H9 (cell line): ENCODE measurements at regions not wholly inside any gene's neighbourhood (a gene's known extent, or its start where the extent isn't known, plus 50 kb on each side); places are given as distances from the start of the nearest gene placed in this dataset.

Source experiments
- DNase-seq: peaks from one replicate; pipeline ENCODE4 v3.0.0-alpha.2; 2017
- H2AFZ ChIP-seq: one replicate; pipeline ENCODE4 v1.6.1; 2013; ENCODE audit warnings: mild to moderate bottlenecking, low read length, control low read depth, moderate library complexity
- H2AK5ac ChIP-seq: 2 replicates; pipeline ENCODE4 v1.6.1; 2013; ENCODE audit warnings: low read length, control low read depth, mixed read lengths; ENCODE audit not compliant: insufficient read length
- H2BK120ac ChIP-seq: one replicate; pipeline ENCODE4 v1.6.1; 2013; ENCODE audit warnings: low read depth, mild to moderate bottlenecking, low read length, control low read depth, inconsistent platforms; ENCODE audit not compliant: poor library complexity, severe bottlenecking
- H2BK12ac ChIP-seq: 2 replicates; pipeline ENCODE4 v1.6.1; 2013; ENCODE audit warnings: low read length, control low read depth, mixed read lengths, low read depth; ENCODE audit not compliant: insufficient read length
- H2BK15ac ChIP-seq: 2 replicates; pipeline ENCODE4 v1.6.1; 2013; ENCODE audit warnings: low read depth, low read length, control low read depth
- H2BK20ac ChIP-seq: one replicate; pipeline ENCODE4 v1.6.1; 2013; ENCODE audit warnings: low read depth, mild to moderate bottlenecking, low read length, control low read depth, inconsistent platforms; ENCODE audit not compliant: poor library complexity, severe bottlenecking
- H2BK5ac ChIP-seq: 2 replicates; pipeline ENCODE4 v1.6.1; 2013; ENCODE audit warnings: low read length, control low read depth, mixed read lengths; ENCODE audit not compliant: insufficient read length
- H3K14ac ChIP-seq: 2 replicates; pipeline ENCODE4 v1.6.1; 2013; ENCODE audit warnings: low read length, control low read depth; ENCODE audit not compliant: insufficient read depth
- H3K18ac ChIP-seq: 2 replicates; pipeline ENCODE4 v1.6.1; 2013; ENCODE audit warnings: low read depth, mild to moderate bottlenecking, mixed read lengths, low read length, control low read depth; ENCODE audit not compliant: insufficient read length
- H3K23ac ChIP-seq: 2 replicates; pipeline ENCODE4 v1.6.1; 2013; ENCODE audit warnings: low read length, control low read depth, mixed read lengths, low read depth; ENCODE audit not compliant: insufficient read length
- H3K23me2 ChIP-seq: 2 replicates; pipeline ENCODE4 v1.6.1; 2013; ENCODE audit warnings: low read depth, mild to moderate bottlenecking, mixed read lengths, low read length, control low read depth; ENCODE audit not compliant: insufficient read length, poor library complexity, severe bottlenecking
- H3K27ac ChIP-seq: 2 replicates; pipeline ENCODE4 v1.5.1; 2013; ENCODE audit warnings: low read length, control low read depth, mixed read lengths, low read depth; ENCODE audit not compliant: insufficient read length
- H3K27me3 ChIP-seq: 2 replicates; pipeline ENCODE4 v1.6.1; 2013; ENCODE audit warnings: low read length, control low read depth, inconsistent platforms; ENCODE audit not compliant: insufficient read depth
- H3K4ac ChIP-seq: 2 replicates; pipeline ENCODE4 v1.6.1; 2013; ENCODE audit warnings: low read depth, mild to moderate bottlenecking, control low read depth, inconsistent platforms, low read length, moderate library complexity
- H3K4me1 ChIP-seq: 2 replicates; pipeline ENCODE4 v1.6.1; 2013; ENCODE audit warnings: low read length, control low read depth, inconsistent platforms; ENCODE audit not compliant: insufficient read depth
- H3K4me2 ChIP-seq: 2 replicates; pipeline ENCODE4 v1.6.1; 2013; ENCODE audit warnings: low read length, control low read depth, mixed read lengths; ENCODE audit not compliant: insufficient read length, insufficient read depth
- H3K56ac ChIP-seq: 2 replicates; pipeline ENCODE4 v1.6.1; 2013; ENCODE audit warnings: low read depth, mild to moderate bottlenecking, mixed read lengths, low read length, control low read depth; ENCODE audit not compliant: insufficient read length
- H3K79me1 ChIP-seq: 2 replicates; pipeline ENCODE4 v1.6.1; 2013; ENCODE audit warnings: low read depth, mild to moderate bottlenecking, moderate library complexity, low read length, control low read depth, inconsistent platforms; ENCODE audit not compliant: insufficient read depth, poor library complexity, severe bottlenecking
- H3K79me2 ChIP-seq: 2 replicates; pipeline ENCODE4 v1.6.1; 2013; ENCODE audit warnings: low read length, control low read depth, inconsistent platforms; ENCODE audit not compliant: insufficient read depth
- H3K9ac ChIP-seq: 2 replicates; pipeline ENCODE4 v1.6.1; 2013; ENCODE audit warnings: low read length, control low read depth, mixed read lengths; ENCODE audit not compliant: insufficient read length; ENCODE audit errors: extremely low read depth
- H3K9me3 ChIP-seq: one replicate; pipeline ENCODE4 v1.6.1; 2013; ENCODE audit warnings: low read depth, low read length, inconsistent platforms; ENCODE audit not compliant: control insufficient read depth
- H3T11ph ChIP-seq: one replicate; pipeline ENCODE4 v1.6.1; 2013; ENCODE audit warnings: mild to moderate bottlenecking, low read length, control low read depth, inconsistent platforms
- H4K20me1 ChIP-seq: one replicate; pipeline ENCODE4 v1.6.1; 2013; ENCODE audit not compliant: control insufficient read depth, insufficient read length, insufficient read depth
- H4K5ac ChIP-seq: 2 replicates; pipeline ENCODE4 v1.6.1; 2013; ENCODE audit warnings: low read depth, mild to moderate bottlenecking, mixed read lengths, low read length, control low read depth; ENCODE audit not compliant: insufficient read length
- H4K8ac ChIP-seq: replicated peaks from 2 replicates; pipeline ENCODE4 v1.6.1; 2013; ENCODE audit warnings: low read length, control low read depth, mixed read lengths, low read depth; ENCODE audit not compliant: insufficient read length
- H4K91ac ChIP-seq: 2 replicates; pipeline ENCODE4 v1.6.1; 2013; ENCODE audit warnings: low read depth, mild to moderate bottlenecking, moderate library complexity, mixed read lengths, low read length, control low read depth; ENCODE audit not compliant: insufficient read length
- H3K27ac Mint-ChIP-seq, 3 experiments: 2 replicates in 2 of 3; 3 replicates in 1 of 3; pipeline ENCODE4 v1.8.0; 2020 to 2021; ENCODE audit warnings: mixed read lengths in 3 of 3, mild to moderate bottlenecking in 1 of 3, moderate library complexity in 1 of 3
- H3K27me3 Mint-ChIP-seq: 2 replicates; pipeline ENCODE4 v1.8.0; 2021; ENCODE audit warnings: low read depth, mild to moderate bottlenecking, moderate library complexity, mixed read lengths
- H3K36me3 Mint-ChIP-seq, 3 experiments: 2 replicates in 2 of 3; 3 replicates in 1 of 3; pipeline ENCODE4 v1.8.0; 2020 to 2021; ENCODE audit warnings: low read depth in 3 of 3, mixed read lengths in 3 of 3; ENCODE audit not compliant: insufficient read depth in 1 of 3
- H3K4me1 Mint-ChIP-seq, 2 experiments: 2 replicates each; pipeline ENCODE4 v1.8.0; 2020; ENCODE audit warnings: mixed read lengths in 2 of 2
- H3K4me3 Mint-ChIP-seq, 2 experiments: 2 replicates in 1 of 2; 3 replicates in 1 of 2; pipeline ENCODE4 v1.8.0; 2020 to 2021; ENCODE audit warnings: mild to moderate bottlenecking in 2 of 2, mixed read lengths in 2 of 2, moderate library complexity in 1 of 2
- H3K9me3 Mint-ChIP-seq, 2 experiments: 2 replicates in 1 of 2; 3 replicates in 1 of 2; pipeline ENCODE4 v1.8.0; 2020; ENCODE audit warnings: mild to moderate bottlenecking in 2 of 2, mixed read lengths in 2 of 2, moderate library complexity in 1 of 2
- CTCF ChIP-seq: fragments of 200-600 bp; sonication (generic); conservative IDR thresholded peaks from 3 replicates; pipeline ENCODE4 v1.8.0; 2021; ENCODE audit warnings: antibody characterized with exemption, mild to moderate bottlenecking
- WGBS: extraction: QIAGEN DNeasy Blood & Tissue Kit; methylation state at CpG from one replicate; pipeline ENCODE4 v1.1.7; 2013; ENCODE audit warnings: missing lambda C conversion rate, low lambda C conversion rate, mixed read lengths; ENCODE audit not compliant: insufficient read length; ENCODE audit errors: extremely low coverage; 5-methylcytosine and 5-hydroxymethylcytosine counted together

- Histone ChIP-seq H4K91ac (no peak overlapping the region), H3K27ac (no peak overlapping the region), H3K9ac (no peak overlapping the region), H4K5ac (no peak overlapping the region), H3T11ph (no peak overlapping the region), H2AK5ac (no peak overlapping the region), H3K4me1 (no peaks in the 10 kb centered on the region), H3K23me2 (no peaks in the 10 kb centered on the region), H2BK5ac (no peak overlapping the region), H3K79me2 (no peaks in the 10 kb centered on the region), H2BK120ac (no peak overlapping the region), H3K79me1 (no peaks in the 10 kb centered on the region), H2BK15ac (no peak overlapping the region), H4K8ac (no peak overlapping the region), H3K4ac (no peak overlapping the region), H3K4me2 (no peak overlapping the region), H2BK20ac (no peak overlapping the region), H4K20me1 (no peaks in the 10 kb centered on the region), H3K23ac (no peak overlapping the region), H2AFZ (no peak overlapping the region), H3K9me3 (no peaks in the 10 kb centered on the region), H3K14ac (no peak overlapping the region), H2BK12ac (no peak overlapping the region), H3K56ac (no peak overlapping the region), H3K27me3 (no peaks in the 10 kb centered on the region; the same call in 1 of the 2 replicates), H3K18ac (no peak overlapping the region)
- no peak overlapping the region for H3K27ac Mint-ChIP-seq
- peaks cover 3 to 4% of the 10 kb centered on the region in 2 experiments; a peak in 1 of 5 replicates for H3K9me3 Mint-ChIP-seq
- whole genome bisulfite sequencing: no CpG with 5 or more reads among the region's 6 CpGs
- H3K27me3 Mint-ChIP-seq: no peaks in the 10 kb centered on the region
- no peak for DNase-seq
- H3K4me3 Mint-ChIP-seq: no peak overlapping the region
- peaks cover 0 to 4% (median 1%) of the 10 kb centered on the region in 3 experiments; a peak in 2 of 7 replicates for H3K36me3 Mint-ChIP-seq
- TF ChIP-seq CTCF: no peak
- no peaks in the 10 kb centered on the region for H3K4me1 Mint-ChIP-seq
These were observed 177.9 kb upstream of the MGMT start for GRCh38 chr10:129288999-129289584.
